Neural progenitor cell (in vitro differentiated cells): ENCODE measurements at regions not wholly inside any gene's neighbourhood (a gene's known extent, or its start where the extent isn't known, plus 50 kb on each side); places are given as distances from the start of the nearest gene placed in this dataset.

Experiments used
- DNase-seq: peaks from one replicate; pipeline ENCODE4 v3.0.0-alpha.2; 2016; ENCODE audit warnings: low spot score
- H2AFZ ChIP-seq: fragments of 200-600 bp; sonication (generic); replicated peaks from 2 replicates; pipeline ENCODE4 v1.6.1; 2016; ENCODE audit warnings: antibody characterized with exemption
- H3F3A ChIP-seq: fragments of 200-600 bp; sonication (generic); 2 replicates; pipeline ENCODE4 v1.6.1; 2016; ENCODE audit warnings: antibody characterized with exemption, low read depth
- H3K27ac ChIP-seq: fragments of 200-600 bp; sonication (generic); 2 replicates; pipeline ENCODE4 v1.5.1; 2016; ENCODE audit warnings: mild to moderate bottlenecking
- H3K27me3 ChIP-seq: fragments of 200-600 bp; sonication (generic); 2 replicates; pipeline ENCODE4 v1.6.1; 2016; ENCODE audit warnings: mild to moderate bottlenecking, moderate library complexity
- H3K36me3 ChIP-seq: fragments of 200-600 bp; sonication (generic); 2 replicates; pipeline ENCODE4 v1.5.1; 2016
- H3K4me1 ChIP-seq: fragments of 200-600 bp; sonication (generic); 2 replicates; pipeline ENCODE4 v1.6.1; 2016; ENCODE audit warnings: mixed run types
- H3K4me2 ChIP-seq: fragments of 200-600 bp; sonication (generic); 2 replicates; pipeline ENCODE4 v1.6.1; 2016
- H3K4me3 ChIP-seq: fragments of 200-600 bp; sonication (generic); 2 replicates; pipeline ENCODE4 v1.5.1; 2016
- H3K79me2 ChIP-seq: fragments of 200-600 bp; sonication (generic); 2 replicates; pipeline ENCODE4 v1.6.1; 2016; ENCODE audit warnings: low read depth
- H3K9ac ChIP-seq: fragments of 200-600 bp; sonication (generic); 2 replicates; pipeline ENCODE4 v1.6.1; 2016
- H3K9me3 ChIP-seq: fragments of 200-600 bp; sonication (generic); 2 replicates; pipeline ENCODE4 v1.5.1; 2016; ENCODE audit warnings: low read depth
- H4K20me1 ChIP-seq: fragments of 200-600 bp; sonication (generic); 2 replicates; pipeline ENCODE4 v1.6.1; 2016; ENCODE audit warnings: low read depth
- H3K27ac Mint-ChIP-seq: 3 replicates; pipeline ENCODE4 v1.8.0; 2021; ENCODE audit warnings: mixed read lengths
- H3K27me3 Mint-ChIP-seq: 2 replicates; pipeline ENCODE4 v1.8.0; 2022; ENCODE audit warnings: low read depth, mild to moderate bottlenecking, inconsistent platforms, moderate library complexity, mixed read lengths; ENCODE audit not compliant: insufficient read depth
- H3K36me3 Mint-ChIP-seq: 3 replicates; pipeline ENCODE4 v1.8.0; 2021; ENCODE audit warnings: mixed read lengths
- H3K4me1 Mint-ChIP-seq: 3 replicates; pipeline ENCODE4 v1.8.0; 2021; ENCODE audit warnings: mixed read lengths
- H3K4me3 Mint-ChIP-seq: 3 replicates; pipeline ENCODE4 v1.8.0; 2021; ENCODE audit warnings: mild to moderate bottlenecking, moderate library complexity, mixed read lengths
- H3K9me3 Mint-ChIP-seq: 3 replicates; pipeline ENCODE4 v1.8.0; 2020; ENCODE audit warnings: mixed read lengths
- CTCF ChIP-seq: fragments of 200-600 bp; sonication (generic); IDR thresholded peaks from 2 replicates; pipeline ENCODE4 v1.5.1; 2017; ENCODE audit warnings: antibody characterized with exemption, mild to moderate bottlenecking
- EZH2 ChIP-seq: fragments of 200-600 bp; sonication (generic); IDR thresholded peaks from 2 replicates; pipeline ENCODE4 v1.6.1; 2017; ENCODE audit warnings: antibody characterized with exemption, mild to moderate bottlenecking, moderate library complexity
- EZH2phosphoT487 ChIP-seq: fragments of 200-600 bp; sonication (generic); IDR thresholded peaks from 2 replicates; pipeline ENCODE4 v1.6.1; 2017; ENCODE audit warnings: antibody characterized with exemption

GRCh38 chr5:167629634-167630033 lies 661.8 kb upstream of the WWC1 start:
- Histone ChIP-seq H3K36me3 (no peaks in the 10 kb centered on the region), H3K9me3 (no peaks in the 10 kb centered on the region), H3K9ac (no peak overlapping the region), H3K79me2 (no peaks in the 10 kb centered on the region), H3K4me2 (no peak overlapping the region), H3K27ac (no peak overlapping the region), H2AFZ (no peak overlapping the region), H3K4me3 (no peak overlapping the region), H4K20me1 (no peaks in the 10 kb centered on the region), H3K27me3 (no peaks in the 10 kb centered on the region), H3K4me1 (peaks cover 6% of the 10 kb centered on the region), H3F3A (no peaks in the 10 kb centered on the region)
- Mint-ChIP-seq H3K9me3 (no peaks in the 10 kb centered on the region), H3K36me3 (peaks cover 5% of the 10 kb centered on the region), H3K27ac (no peak overlapping the region), H3K4me1 (peaks cover 21% of the 10 kb centered on the region), H3K27me3 (no peaks in the 10 kb centered on the region), H3K4me3 (no peak overlapping the region)
- DNase-seq = no peak
- TF ChIP-seq EZH2 = no peak

GRCh38 chr5:167631191-167631590 lies 660.3 kb upstream of the WWC1 start:
- Mint-ChIP-seq H3K4me1 (peaks cover 21% of the 10 kb centered on the region), H3K27me3 (no peaks in the 10 kb centered on the region), H3K27ac (no peak overlapping the region), H3K36me3 (peaks cover 2% of the 10 kb centered on the region), H3K4me3 (no peak overlapping the region), H3K9me3 (no peaks in the 10 kb centered on the region)
- Histone ChIP-seq H2AFZ (no peak overlapping the region), H3K27ac (no peak overlapping the region), H3K36me3 (no peaks in the 10 kb centered on the region), H3K4me1 (peaks cover 6% of the 10 kb centered on the region), H3K4me3 (no peak overlapping the region), H3K9ac (no peak overlapping the region), H3K9me3 (no peaks in the 10 kb centered on the region), H3F3A (no peaks in the 10 kb centered on the region), H4K20me1 (no peaks in the 10 kb centered on the region), H3K4me2 (no peak overlapping the region), H3K27me3 (no peaks in the 10 kb centered on the region), H3K79me2 (no peaks in the 10 kb centered on the region)
- no peak for DNase-seq
- TF ChIP-seq CTCF = no peak
- TF ChIP-seq EZH2 = no peak
- no peak for TF ChIP-seq EZH2phosphoT487

- H3F3A ChIP-seq = no peaks in the 10 kb centered on the region
- H3K4me3 Mint-ChIP-seq = no peak overlapping the region
- H2AFZ ChIP-seq = no peak overlapping the region
- H3K27me3 ChIP-seq = no peaks in the 10 kb centered on the region
- H3K9ac ChIP-seq = no peak overlapping the region
- TF ChIP-seq CTCF (no peak), EZH2phosphoT487 (no peak), EZH2 (no peak)
- H3K4me1 Mint-ChIP-seq = peaks cover 14% of the 10 kb centered on the region
- no peak overlapping the region for H3K4me3 ChIP-seq
- H3K27ac Mint-ChIP-seq = no peak overlapping the region
- no peak for DNase-seq
- H3K4me1 ChIP-seq = no peaks in the 10 kb centered on the region
- H3K36me3 ChIP-seq = no peaks in the 10 kb centered on the region
- H4K20me1 ChIP-seq = no peaks in the 10 kb centered on the region
- no peaks in the 10 kb centered on the region for H3K27me3 Mint-ChIP-seq
- no peaks in the 10 kb centered on the region for H3K79me2 ChIP-seq
- H3K4me2 ChIP-seq = no peak overlapping the region
- H3K9me3 Mint-ChIP-seq = no peaks in the 10 kb centered on the region
- no peaks in the 10 kb centered on the region for H3K9me3 ChIP-seq
- peaks cover under 1% of the 10 kb centered on the region for H3K36me3 Mint-ChIP-seq
- no peak overlapping the region for H3K27ac ChIP-seq
Measured at GRCh38 chr5:167633114-167633513, 658.3 kb upstream of the WWC1 start.

- H3K4me3 ChIP-seq = no peak overlapping the region
- no peaks in the 10 kb centered on the region for H3K4me1 ChIP-seq
- no peaks in the 10 kb centered on the region for H3K79me2 ChIP-seq
- no peaks in the 10 kb centered on the region for H3K9me3 Mint-ChIP-seq
- DNase-seq = no peak
- H3K9ac ChIP-seq = no peak overlapping the region
- H3K27me3 Mint-ChIP-seq = no peaks in the 10 kb centered on the region
- peaks cover 19% of the 10 kb centered on the region for H3K4me1 Mint-ChIP-seq
- no peak overlapping the region for H3K27ac Mint-ChIP-seq
- no peaks in the 10 kb centered on the region for H3K36me3 ChIP-seq
- no peaks in the 10 kb centered on the region for H3K9me3 ChIP-seq
- no peak overlapping the region for H3K4me3 Mint-ChIP-seq
- no peak overlapping the region for H2AFZ ChIP-seq
- no peak for TF ChIP-seq EZH2phosphoT487
- no peak for TF ChIP-seq EZH2
- no peak for TF ChIP-seq CTCF
- H3F3A ChIP-seq = no peaks in the 10 kb centered on the region
- H3K4me2 ChIP-seq = no peak overlapping the region
- no peak overlapping the region for H3K27ac ChIP-seq
- H4K20me1 ChIP-seq = no peaks in the 10 kb centered on the region
- no peaks in the 10 kb centered on the region for H3K27me3 ChIP-seq
- H3K36me3 Mint-ChIP-seq = no peaks in the 10 kb centered on the region
Measured at GRCh38 chr5:167633931-167634341, 657.5 kb upstream of the WWC1 start.
